Neural progenitor cell (in vitro differentiated cells): ENCODE measurements at regions not wholly inside any gene's neighbourhood (a gene's known extent, or its start where the extent isn't known, plus 50 kb on each side); places are given as distances from the start of the nearest gene placed in this dataset.

ENCODE experiments used
- EZH2 ChIP-seq: fragments of 200-600 bp; sonication (generic); IDR thresholded peaks from 2 replicates; pipeline ENCODE4 v1.6.1; 2017; ENCODE audit warnings: antibody characterized with exemption, mild to moderate bottlenecking, moderate library complexity
- EZH2phosphoT487 ChIP-seq: fragments of 200-600 bp; sonication (generic); IDR thresholded peaks from 2 replicates; pipeline ENCODE4 v1.6.1; 2017; ENCODE audit warnings: antibody characterized with exemption
- TF ChIP-seq, protein P1 (sequence below): fragments of 200-600 bp; sonication (generic); IDR thresholded peaks from 2 replicates; pipeline ENCODE4 v1.5.1; 2017; ENCODE audit warnings: antibody characterized with exemption, mild to moderate bottlenecking

GRCh38 chr6:137286368-137286767 lies 67.2 kb upstream of the IFNGR1 start:
- TF ChIP-seq, protein P1, sequence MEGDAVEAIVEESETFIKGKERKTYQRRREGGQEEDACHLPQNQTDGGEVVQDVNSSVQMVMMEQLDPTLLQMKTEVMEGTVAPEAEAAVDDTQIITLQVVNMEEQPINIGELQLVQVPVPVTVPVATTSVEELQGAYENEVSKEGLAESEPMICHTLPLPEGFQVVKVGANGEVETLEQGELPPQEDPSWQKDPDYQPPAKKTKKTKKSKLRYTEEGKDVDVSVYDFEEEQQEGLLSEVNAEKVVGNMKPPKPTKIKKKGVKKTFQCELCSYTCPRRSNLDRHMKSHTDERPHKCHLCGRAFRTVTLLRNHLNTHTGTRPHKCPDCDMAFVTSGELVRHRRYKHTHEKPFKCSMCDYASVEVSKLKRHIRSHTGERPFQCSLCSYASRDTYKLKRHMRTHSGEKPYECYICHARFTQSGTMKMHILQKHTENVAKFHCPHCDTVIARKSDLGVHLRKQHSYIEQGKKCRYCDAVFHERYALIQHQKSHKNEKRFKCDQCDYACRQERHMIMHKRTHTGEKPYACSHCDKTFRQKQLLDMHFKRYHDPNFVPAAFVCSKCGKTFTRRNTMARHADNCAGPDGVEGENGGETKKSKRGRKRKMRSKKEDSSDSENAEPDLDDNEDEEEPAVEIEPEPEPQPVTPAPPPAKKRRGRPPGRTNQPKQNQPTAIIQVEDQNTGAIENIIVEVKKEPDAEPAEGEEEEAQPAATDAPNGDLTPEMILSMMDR = no peak
- TF ChIP-seq EZH2phosphoT487 (no peak), EZH2 (no peak)
